IMR-90 (cell line): ENCODE measurements at regions not wholly inside any gene's neighbourhood (a gene's known extent, or its start where the extent isn't known, plus 50 kb on each side); places are given as distances from the start of the nearest gene placed in this dataset.

ENCODE experiments used
- ATAC-seq: fragments of 200-7000 bp; cut with Tn5 transposase; 2 replicates; pipeline ENCODE4 v1.9.1; 2020; ENCODE audit warnings: low read depth, mild to moderate bottlenecking, moderate library complexity
- BruUV-seq: library from RNA; stranded (reverse); fragments of 400-500 nt; replicated peaks from 2 replicates; lab custom pipeline; 2021; lab: Mats Ljungman, UMichigan
- CTCF ChIA-PET: fragments of 300-600 bp; formaldehyde crosslinking; extraction: SDS; loops from one replicate; lab custom pipeline; 2021; ENCODE audit warnings: antibody characterized with exemption; lab: Yijun Ruan, JAX
- POLR2A ChIA-PET: fragments of 300-600 bp; sonication (Branson Sonifier 250); formaldehyde crosslinking; loops from one replicate; lab custom pipeline; 2022; ENCODE audit warnings: antibody characterized with exemption; ENCODE audit not compliant: unreplicated experiment; lab: Charles Lee
- DNase-seq: peaks from one replicate; pipeline ENCODE4 v3.0.0; 2013
- H2AFZ ChIP-seq: replicated peaks from 2 replicates; pipeline ENCODE3; 2013; ENCODE audit warnings: low read length, mild to moderate bottlenecking; ENCODE audit not compliant: poor library complexity
- H2AK5ac ChIP-seq: 2 replicates; pipeline ENCODE4 v1.6.1; 2013; ENCODE audit warnings: low read depth, low read length, inconsistent platforms
- H2AK9ac ChIP-seq: replicated peaks from 2 replicates; pipeline ENCODE3; 2013; ENCODE audit warnings: mild to moderate bottlenecking, low read depth, low read length, moderate library complexity; ENCODE audit not compliant: poor library complexity
- H2BK120ac ChIP-seq: 2 replicates; pipeline ENCODE4 v1.6.1; 2013; ENCODE audit warnings: low read depth, low read length, inconsistent platforms
- H2BK15ac ChIP-seq: 3 replicates; pipeline ENCODE4 v1.6.1; 2013; ENCODE audit warnings: low read depth, low read length, inconsistent platforms
- H2BK20ac ChIP-seq: 2 replicates; pipeline ENCODE4 v1.6.1; 2013; ENCODE audit warnings: low read depth, mild to moderate bottlenecking, inconsistent platforms, low read length, moderate library complexity
- H2BK5ac ChIP-seq: 2 replicates; pipeline ENCODE4 v1.6.1; 2013; ENCODE audit warnings: mild to moderate bottlenecking, low read depth, low read length, inconsistent platforms; ENCODE audit not compliant: poor library complexity, severe bottlenecking
- H3K14ac ChIP-seq: replicated peaks from 2 replicates; pipeline ENCODE4 v1.6.1; 2013; ENCODE audit warnings: low read depth, low read length, inconsistent platforms
- H3K18ac ChIP-seq: 2 replicates; pipeline ENCODE4 v1.6.1; 2013; ENCODE audit warnings: low read depth, low read length, control low read depth
- H3K23ac ChIP-seq: 2 replicates; pipeline ENCODE4 v1.6.1; 2013; ENCODE audit warnings: low read depth, low read length, inconsistent platforms
- H3K27ac ChIP-seq: 2 replicates; pipeline ENCODE4 v1.5.1; 2013; ENCODE audit warnings: mild to moderate bottlenecking, control low read depth, low read length; ENCODE audit not compliant: insufficient read depth
- H3K27me3 ChIP-seq: 2 replicates; pipeline ENCODE4 v1.6.1; 2013; ENCODE audit warnings: low read length; ENCODE audit not compliant: control insufficient read depth, insufficient read depth
- H3K36me3 ChIP-seq: 2 replicates; pipeline ENCODE4 v1.6.1; 2013; ENCODE audit warnings: low read length, mixed read lengths; ENCODE audit not compliant: control insufficient read depth, insufficient read depth
- H3K4ac ChIP-seq: 2 replicates; pipeline ENCODE4 v1.6.1; 2013; ENCODE audit warnings: low read depth, low read length, inconsistent platforms
- H3K4me1 ChIP-seq: 2 replicates; pipeline ENCODE4 v1.6.1; 2013; ENCODE audit warnings: low read length, mixed read lengths; ENCODE audit not compliant: control insufficient read depth, insufficient read depth
- H3K4me2 ChIP-seq: 2 replicates; pipeline ENCODE4 v1.6.1; 2013; ENCODE audit warnings: low read depth, mild to moderate bottlenecking, control low read depth, low read length, moderate library complexity
- H3K4me3 ChIP-seq: 2 replicates; pipeline ENCODE4 v1.5.1; 2013; ENCODE audit warnings: low read depth, mild to moderate bottlenecking, control low read depth, low read length, moderate library complexity; ENCODE audit not compliant: insufficient read depth
- H3K56ac ChIP-seq: 2 replicates; pipeline ENCODE4 v1.6.1; 2013; ENCODE audit warnings: low read length, inconsistent platforms; ENCODE audit not compliant: insufficient read depth; ENCODE audit errors: extremely low read depth
- H3K79me1 ChIP-seq, 2 experiments: 2 replicates each; pipeline ENCODE4 v1.6.1; 2013; ENCODE audit warnings: low read length in 2 of 2, inconsistent platforms in 1 of 2, low read depth in 1 of 2
- H3K9ac ChIP-seq: 2 replicates; pipeline ENCODE4 v1.6.1; 2013; ENCODE audit warnings: low read depth, low read length, control low read depth
- H3K9me1 ChIP-seq: 2 replicates; pipeline ENCODE4 v1.6.1; 2013; ENCODE audit warnings: low read length, inconsistent platforms; ENCODE audit not compliant: insufficient read depth
- H3K9me3 ChIP-seq: 2 replicates; pipeline ENCODE4 v1.6.1; 2013; ENCODE audit warnings: low read length; ENCODE audit not compliant: control insufficient read depth, insufficient read depth
- H4K20me1 ChIP-seq: 2 replicates; pipeline ENCODE4 v1.6.1; 2013; ENCODE audit warnings: low read length, inconsistent platforms; ENCODE audit not compliant: insufficient read depth
- H4K5ac ChIP-seq: 2 replicates; pipeline ENCODE4 v1.6.1; 2013; ENCODE audit warnings: mild to moderate bottlenecking, low read depth, low read length, control low read depth
- H4K8ac ChIP-seq, 2 experiments: 2 replicates each; pipeline ENCODE4 v1.6.1; 2013; ENCODE audit warnings: low read depth in 2 of 2, low read length in 2 of 2, control low read depth in 1 of 2, inconsistent platforms in 1 of 2
- H4K91ac ChIP-seq: 2 replicates; pipeline ENCODE4 v1.6.1; 2013; ENCODE audit warnings: low read depth, low read length, inconsistent platforms; ENCODE audit not compliant: insufficient read depth
- CEBPB ChIP-seq: IDR thresholded peaks from 2 replicates; pipeline ENCODE4 v1.6.1; 2012; ENCODE audit warnings: low read depth, low read length, improper control_type of control experiment
- CHD1 ChIP-seq: IDR thresholded peaks from 2 replicates; pipeline ENCODE4 v1.6.1; 2012; ENCODE audit warnings: low read depth, low read length, improper control_type of control experiment
- FOS ChIP-seq: fragments of 150-350 bp; IDR thresholded peaks from 2 replicates; pipeline ENCODE4 v1.6.1; 2016; ENCODE audit warnings: low read depth, low read length
- RAD21 ChIP-seq: IDR thresholded peaks from 2 replicates; pipeline ENCODE4 v1.6.1; 2012; ENCODE audit warnings: low read length, improper control_type of control experiment
- SMC3 ChIP-seq: fragments of 150-350 bp; IDR thresholded peaks from 2 replicates; pipeline ENCODE4 v1.6.1; 2016; ENCODE audit warnings: low read depth, mild to moderate bottlenecking, antibody characterized with exemption, low read length, moderate library complexity
- WGBS, 2 experiments: methylation state at CpG; one replicate each; pipeline versions ENCODE4 v1.1.5 to v1.1.7; 2013; ENCODE audit warnings: missing lambda C conversion rate in 2 of 2; ENCODE audit not compliant: insufficient read length in 1 of 2; ENCODE audit errors: extremely low coverage in 2 of 2; 5-methylcytosine and 5-hydroxymethylcytosine counted together
- dilution Hi-C: fragments of 300-500 bp; cut with HindIII; formaldehyde crosslinking; loops from one replicate; pipeline ENCODE4 v1.14.3; 2018; ENCODE audit warnings: low sequenced_read_pairs; ENCODE audit not compliant: unreplicated experiment
- in situ Hi-C: fragments of 300-500 bp; cut with MboI; formaldehyde crosslinking; loops from 3 replicates; pipeline ENCODE4 v1.14.3; 2019; ENCODE audit warnings: low sequenced_read_pairs, inconsistent platforms, mixed read lengths
- intact Hi-C: fragments of 100-400 bp; cut with micrococcal nuclease; formaldehyde crosslinking; loops from 2 replicates; pipeline ENCODE4 v1.10.0; 2022
- TF ChIP-seq, protein P1 (sequence below): fragments of 150-350 bp; IDR thresholded peaks from 2 replicates; pipeline ENCODE4 v1.6.1; 2017; ENCODE audit warnings: mild to moderate bottlenecking, antibody characterized with exemption, low read length, low read depth
- TF ChIP-seq, protein P2 (sequence below): fragments of 150-350 bp; IDR thresholded peaks from 2 replicates; pipeline ENCODE4 v1.6.1; 2016; ENCODE audit warnings: low read depth, mild to moderate bottlenecking, low read length, moderate library complexity, borderline replicate concordance

DNA sequence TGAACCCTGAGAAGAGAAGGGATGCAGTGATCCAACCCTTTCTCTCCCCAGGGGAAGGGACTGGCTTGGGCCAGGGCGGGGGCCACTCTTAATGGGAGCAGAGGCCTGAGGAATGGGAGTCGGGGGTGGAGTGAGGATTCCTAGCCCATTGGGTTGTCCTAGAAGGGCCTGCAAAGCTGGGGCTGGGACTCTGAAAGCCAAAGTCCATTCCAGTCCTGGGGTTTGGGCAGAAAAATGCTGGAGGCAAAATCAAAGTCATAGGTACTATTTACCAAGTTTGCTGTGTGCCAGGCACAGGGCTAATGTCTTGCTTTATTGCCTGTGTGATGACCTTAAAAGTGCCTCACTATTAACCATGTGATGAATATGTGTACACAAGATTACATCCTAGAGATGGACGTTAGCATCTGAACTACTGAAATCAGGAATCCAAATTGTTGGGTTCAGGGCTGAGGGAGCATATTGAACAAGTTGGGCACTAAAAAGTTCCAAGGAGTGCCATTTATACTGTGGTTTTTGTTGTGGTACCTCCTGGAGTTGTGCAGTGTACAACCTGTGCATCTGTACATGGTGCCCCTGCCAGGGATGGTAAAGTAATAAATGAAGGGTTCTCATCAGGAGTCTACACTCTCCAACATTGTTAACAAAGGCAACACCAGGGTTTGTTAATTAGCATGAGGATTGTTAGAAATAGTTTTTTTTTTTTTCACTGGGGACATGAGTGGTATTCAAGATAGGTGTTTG, 84.4 kb upstream of the NKD1 start:
- WGBS, 2 experiments: no CpG with 5 or more reads among the region's 3 CpGs
- H3K27me3 ChIP-seq: peaks cover 35% of the 10 kb centered on the region
- ChIA-PET CTCF (no interaction called here), POLR2A (no interaction called here)
- no peaks in the 10 kb centered on the region for H3K79me1 ChIP-seq
- H2BK120ac ChIP-seq: no peak overlapping the region
- H3K14ac ChIP-seq: no peak overlapping the region
- H3K27ac ChIP-seq: no peak overlapping the region
- H2BK20ac ChIP-seq: no peak overlapping the region
- H2AFZ ChIP-seq: no peak overlapping the region
- TF ChIP-seq, protein P1, sequence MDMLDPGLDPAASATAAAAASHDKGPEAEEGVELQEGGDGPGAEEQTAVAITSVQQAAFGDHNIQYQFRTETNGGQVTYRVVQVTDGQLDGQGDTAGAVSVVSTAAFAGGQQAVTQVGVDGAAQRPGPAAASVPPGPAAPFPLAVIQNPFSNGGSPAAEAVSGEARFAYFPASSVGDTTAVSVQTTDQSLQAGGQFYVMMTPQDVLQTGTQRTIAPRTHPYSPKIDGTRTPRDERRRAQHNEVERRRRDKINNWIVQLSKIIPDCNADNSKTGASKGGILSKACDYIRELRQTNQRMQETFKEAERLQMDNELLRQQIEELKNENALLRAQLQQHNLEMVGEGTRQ: no peak
- no peak for TF ChIP-seq CHD1
- no peak for TF ChIP-seq CEBPB
- no peak for TF ChIP-seq RAD21
- no peak for TF ChIP-seq SMC3
- no peak for TF ChIP-seq FOS
- TF ChIP-seq, protein P2, sequence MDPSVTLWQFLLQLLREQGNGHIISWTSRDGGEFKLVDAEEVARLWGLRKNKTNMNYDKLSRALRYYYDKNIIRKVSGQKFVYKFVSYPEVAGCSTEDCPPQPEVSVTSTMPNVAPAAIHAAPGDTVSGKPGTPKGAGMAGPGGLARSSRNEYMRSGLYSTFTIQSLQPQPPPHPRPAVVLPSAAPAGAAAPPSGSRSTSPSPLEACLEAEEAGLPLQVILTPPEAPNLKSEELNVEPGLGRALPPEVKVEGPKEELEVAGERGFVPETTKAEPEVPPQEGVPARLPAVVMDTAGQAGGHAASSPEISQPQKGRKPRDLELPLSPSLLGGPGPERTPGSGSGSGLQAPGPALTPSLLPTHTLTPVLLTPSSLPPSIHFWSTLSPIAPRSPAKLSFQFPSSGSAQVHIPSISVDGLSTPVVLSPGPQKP: no peak
- intact Hi-C loops (no loop called here), dilution Hi-C loops (no loop called here), in situ Hi-C loops (no loop called here)
- no peak overlapping the region for H3K4me2 ChIP-seq
- H3K36me3 ChIP-seq: no peaks in the 10 kb centered on the region
- H2BK5ac ChIP-seq: no peak overlapping the region
- no peak overlapping the region for H2AK5ac ChIP-seq
- no peaks in the 10 kb centered on the region for H3K9me1 ChIP-seq
- DNase-seq (no peak), ATAC-seq (no peak)
- no peak overlapping the region for H3K4me3 ChIP-seq
- BruUV-seq: no TSS peak
- H3K23ac ChIP-seq: no peak overlapping the region
- no peaks in the 10 kb centered on the region for H4K20me1 ChIP-seq
- H3K18ac ChIP-seq: no peak overlapping the region
- H3K4ac ChIP-seq: no peak overlapping the region
- no peak overlapping the region for H3K9ac ChIP-seq
- no peaks in the 10 kb centered on the region for H3K9me3 ChIP-seq
- H3K4me1 ChIP-seq: 0 out of 2 replicates have a peak, but pooled peaks cover 2% of the 10 kb centered on the region
- no peak overlapping the region for H4K91ac ChIP-seq
- H2AK9ac ChIP-seq: no peak overlapping the region
- no peak overlapping the region for H4K8ac ChIP-seq
- no peak overlapping the region for H2BK15ac ChIP-seq
- no peak overlapping the region for H3K56ac ChIP-seq
- H4K5ac ChIP-seq: no peak overlapping the region
